AG04450 (cell line): ENCODE measurements at regions not wholly inside any gene's neighbourhood (a gene's known extent, or its start where the extent isn't known, plus 50 kb on each side); places are given as distances from the start of the nearest gene placed in this dataset.

ENCODE experiments used
- CTCF ChIA-PET: fragments of 300-600, 350-600 bp; formaldehyde crosslinking; extraction: SDS; loops from one replicate; lab custom pipeline; 2022; ENCODE audit warnings: antibody characterized with exemption, inconsistent platforms; lab: Charles Lee
- POLR2A ChIA-PET: fragments of 350-600 bp; formaldehyde crosslinking; extraction: SDS; loops from one replicate; lab custom pipeline; 2021; ENCODE audit warnings: antibody characterized with exemption, inconsistent platforms; lab: Yijun Ruan, JAX
- DNase-seq: peaks from one replicate; pipeline ENCODE4 v3.0.0-alpha.2; 2011; ENCODE audit warnings: low read depth, low spot score
- H3K27ac ChIP-seq: one replicate; pipeline ENCODE4 v1.5.1; 2012; ENCODE audit warnings: low read depth, low read length, control low read depth
- H3K27me3 ChIP-seq: one replicate; pipeline ENCODE4 v1.6.0; 2012; ENCODE audit warnings: low read length; ENCODE audit not compliant: control insufficient read depth, insufficient read depth
- H3K4me3 ChIP-seq: 2 replicates; pipeline ENCODE4 v1.5.1; 2011; ENCODE audit warnings: mild to moderate bottlenecking, low read depth, low read length, control low read depth
- H3K9me3 ChIP-seq: 2 replicates; pipeline ENCODE4 v1.5.1; 2012; ENCODE audit warnings: low read length; ENCODE audit not compliant: control insufficient read depth, insufficient read depth
- TF ChIP-seq, protein P1 (sequence below): IDR thresholded peaks from 2 replicates; pipeline ENCODE4 v1.5.1; 2011; ENCODE audit warnings: low read depth, low read length, control low read depth, inconsistent platforms

DNA sequence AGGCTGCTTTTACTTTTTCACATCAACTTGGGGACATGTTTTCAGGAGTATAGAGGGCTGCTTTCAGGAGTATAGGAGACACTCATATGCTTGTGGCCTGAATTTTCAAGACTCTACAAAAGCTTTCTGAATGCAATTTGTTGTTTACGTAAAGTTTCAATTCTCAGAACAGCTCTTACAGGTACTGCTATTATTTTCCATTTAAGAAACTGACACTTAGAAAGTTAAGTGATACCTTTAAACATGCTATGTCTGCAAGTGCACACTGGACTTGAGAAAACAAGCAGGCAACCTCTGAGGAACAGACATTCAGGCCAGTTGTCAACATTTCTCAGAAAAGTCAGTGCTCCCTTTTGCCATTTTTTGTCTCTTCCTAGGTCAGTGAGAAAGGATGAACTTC lies 70.0 kb upstream of the PHYHIPL start:
- Histone ChIP-seq H3K27me3 (no peaks in the 10 kb centered on the region), H3K4me3 (no peak overlapping the region), H3K27ac (no peak overlapping the region), H3K9me3 (no peaks in the 10 kb centered on the region)
- TF ChIP-seq, protein P1, sequence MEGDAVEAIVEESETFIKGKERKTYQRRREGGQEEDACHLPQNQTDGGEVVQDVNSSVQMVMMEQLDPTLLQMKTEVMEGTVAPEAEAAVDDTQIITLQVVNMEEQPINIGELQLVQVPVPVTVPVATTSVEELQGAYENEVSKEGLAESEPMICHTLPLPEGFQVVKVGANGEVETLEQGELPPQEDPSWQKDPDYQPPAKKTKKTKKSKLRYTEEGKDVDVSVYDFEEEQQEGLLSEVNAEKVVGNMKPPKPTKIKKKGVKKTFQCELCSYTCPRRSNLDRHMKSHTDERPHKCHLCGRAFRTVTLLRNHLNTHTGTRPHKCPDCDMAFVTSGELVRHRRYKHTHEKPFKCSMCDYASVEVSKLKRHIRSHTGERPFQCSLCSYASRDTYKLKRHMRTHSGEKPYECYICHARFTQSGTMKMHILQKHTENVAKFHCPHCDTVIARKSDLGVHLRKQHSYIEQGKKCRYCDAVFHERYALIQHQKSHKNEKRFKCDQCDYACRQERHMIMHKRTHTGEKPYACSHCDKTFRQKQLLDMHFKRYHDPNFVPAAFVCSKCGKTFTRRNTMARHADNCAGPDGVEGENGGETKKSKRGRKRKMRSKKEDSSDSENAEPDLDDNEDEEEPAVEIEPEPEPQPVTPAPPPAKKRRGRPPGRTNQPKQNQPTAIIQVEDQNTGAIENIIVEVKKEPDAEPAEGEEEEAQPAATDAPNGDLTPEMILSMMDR: no peak
- ChIA-PET CTCF (no interaction called here), POLR2A (no interaction called here)
- DNase-seq: no peak

DNA sequence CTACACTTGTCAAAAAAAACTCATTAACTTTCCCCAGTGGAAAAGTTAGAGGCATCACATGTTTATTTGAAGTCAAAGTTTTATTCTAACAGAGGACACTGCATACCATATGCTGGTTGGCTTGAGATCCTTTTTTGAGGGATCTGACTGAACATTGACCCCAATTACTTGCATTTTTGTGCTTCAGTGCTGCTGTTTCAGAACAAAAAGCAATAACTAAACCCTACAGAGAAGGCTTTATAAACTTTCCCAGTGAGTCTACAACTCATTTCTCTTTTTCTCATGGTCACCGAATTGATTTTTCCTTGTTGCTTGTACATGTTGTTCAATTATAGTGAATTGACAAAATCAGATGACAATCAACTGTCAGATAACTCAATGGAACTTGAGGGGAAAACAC lies 69.3 kb upstream of the PHYHIPL start:
- CTCF ChIA-PET: no interaction called here
- TF ChIP-seq, protein P1: no peak
- POLR2A ChIA-PET: no interaction called here

GRCh38 chr10:59108296-59108870 lies 68.1 kb upstream of the PHYHIPL start:
- POLR2A ChIA-PET: no interaction called here

More for the DNA sequence above, 69.3 kb upstream of the PHYHIPL start:
- no peak overlapping the region for H3K4me3 ChIP-seq
- H3K9me3 ChIP-seq: no peaks in the 10 kb centered on the region
- no peak overlapping the region for H3K27ac ChIP-seq
- no peaks in the 10 kb centered on the region for H3K27me3 ChIP-seq
- DNase-seq: no peak

DNA sequence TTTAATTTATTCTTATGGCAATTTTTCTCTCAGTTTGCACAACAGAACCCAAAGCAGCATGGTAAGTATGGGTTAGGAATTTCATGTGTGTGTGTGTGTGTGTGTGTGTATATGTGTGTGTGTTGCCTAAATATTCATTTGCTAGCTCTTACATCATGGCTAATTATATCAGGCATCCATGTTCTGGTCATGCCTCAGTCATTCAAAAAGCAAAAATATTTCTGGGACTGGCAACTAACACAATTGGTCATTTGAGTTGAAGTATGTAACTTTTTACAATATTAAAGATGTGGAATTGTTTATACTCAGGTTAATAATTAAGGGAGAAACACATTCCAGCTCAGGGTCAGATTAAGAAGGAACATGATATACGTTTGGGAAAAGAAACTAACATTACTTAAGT lies 67.6 kb upstream of the PHYHIPL start:
- POLR2A ChIA-PET: no interaction called here
- CTCF ChIA-PET: no interaction called here

More at GRCh38 chr10:59108296-59108870, 68.1 kb upstream of the PHYHIPL start:
- CTCF ChIA-PET: no interaction called here
- Histone ChIP-seq H3K9me3 (no peaks in the 10 kb centered on the region), H3K27me3 (no peaks in the 10 kb centered on the region), H3K27ac (no peak overlapping the region), H3K4me3 (no peak overlapping the region)
- DNase-seq: no peak
- TF ChIP-seq, protein P1: no peak

GRCh38 chr10:59109826-59110225 lies 66.6 kb upstream of the PHYHIPL start:
- Histone ChIP-seq H3K27me3 (no peaks in the 10 kb centered on the region), H3K27ac (no peak overlapping the region), H3K9me3 (no peaks in the 10 kb centered on the region), H3K4me3 (no peak overlapping the region)
- ChIA-PET POLR2A (no interaction called here), CTCF (no interaction called here)
- DNase-seq: no peak
- TF ChIP-seq, protein P1: no peak

More for the DNA sequence above, 67.6 kb upstream of the PHYHIPL start:
- Histone ChIP-seq H3K4me3 (no peak overlapping the region), H3K27me3 (no peaks in the 10 kb centered on the region), H3K27ac (no peak overlapping the region), H3K9me3 (no peaks in the 10 kb centered on the region)
- no peak for DNase-seq
- TF ChIP-seq, protein P1: no peak
